Endothelial cell of umbilical vein (primary cell): ENCODE measurements at regions not wholly inside any gene's neighbourhood (a gene's known extent, or its start where the extent isn't known, plus 50 kb on each side); places are given as distances from the start of the nearest gene placed in this dataset.

Source experiments
- BruUV-seq: library from RNA; stranded (reverse); fragments of 400-500 nt; replicated peaks from 2 replicates; lab custom pipeline; 2021; lab: Mats Ljungman, UMichigan
- CTCF ChIA-PET: fragments of 300-600, 350-600 bp; sonication (Branson Sonifier 250); formaldehyde crosslinking; loops from one replicate; lab custom pipeline; 2021; ENCODE audit warnings: antibody characterized with exemption, inconsistent platforms; lab: Charles Lee
- POLR2A ChIA-PET: fragments of 300-600, 350-600 bp; sonication (Branson Sonifier 250); formaldehyde crosslinking; loops from one replicate; lab custom pipeline; 2021; ENCODE audit warnings: antibody characterized with exemption, inconsistent platforms; lab: Charles Lee
- DNase-seq: peaks from one replicate; pipeline ENCODE4 v3.0.0-alpha.2; 2011; ENCODE audit warnings: low read depth, low spot score
- FAIRE-seq: peaks from 2 replicates; lab custom pipeline; 2011; peaks lifted over from hg19 to GRCh38; lab: Jason Lieb, UNC
- H2AFZ ChIP-seq: 2 replicates; pipeline ENCODE4 v1.6.0; 2012; ENCODE audit warnings: low read depth, low read length, control low read depth, inconsistent platforms
- H3K27ac ChIP-seq: 2 replicates; pipeline ENCODE4 v1.5.1; 2011; ENCODE audit warnings: low read depth, mild to moderate bottlenecking, control low read depth, low read length, moderate library complexity; ENCODE audit not compliant: insufficient read depth
- H3K27me3 ChIP-seq, 2 experiments: 2 replicates each; pipeline versions ENCODE4 v1.6.0 to v1.6.1; 2011; ENCODE audit warnings: low read length in 2 of 2, mixed read lengths in 1 of 2; ENCODE audit not compliant: control insufficient read depth in 2 of 2, insufficient read depth in 2 of 2
- H3K36me3 ChIP-seq, 2 experiments: 2 replicates in 1 of 2; 3 replicates in 1 of 2; pipeline ENCODE4 v1.5.1; 2011; ENCODE audit warnings: low read length in 2 of 2, mild to moderate bottlenecking in 1 of 2, moderate library complexity in 1 of 2; ENCODE audit not compliant: control insufficient read depth in 2 of 2, insufficient read depth in 2 of 2; ENCODE audit errors: extremely low read depth in 1 of 2
- H3K4me1 ChIP-seq: 3 replicates; pipeline ENCODE4 v1.5.1; 2011; ENCODE audit warnings: mild to moderate bottlenecking, low read length; ENCODE audit not compliant: control insufficient read depth, insufficient read depth; ENCODE audit errors: extremely low read depth
- H3K4me2 ChIP-seq: 2 replicates; pipeline ENCODE4 v1.6.1; 2011; ENCODE audit warnings: low read length, control low read depth, mixed read lengths; ENCODE audit not compliant: insufficient read depth
- H3K4me3 ChIP-seq, 3 experiments: fragments of 200-600 bp in 1 of 3; sonication (generic), shearing (Covaris generic) in 1 of 3; replicated peaks in 1 of 3; 2 replicates each; pipeline ENCODE4 v1.5.1; 2011 to 2016; ENCODE audit warnings: control low read depth in 3 of 3, low read length in 3 of 3, mild to moderate bottlenecking in 2 of 3, inconsistent platforms in 1 of 3, low read depth in 1 of 3, moderate library complexity in 1 of 3; ENCODE audit not compliant: insufficient read depth in 1 of 3
- H3K79me2 ChIP-seq: 2 replicates; pipeline ENCODE4 v1.6.0; 2012; ENCODE audit warnings: low read length, inconsistent platforms; ENCODE audit not compliant: control insufficient read depth, insufficient read depth
- H3K9ac ChIP-seq: replicated peaks from 2 replicates; pipeline ENCODE3; 2011; ENCODE audit warnings: low read length, control low read depth; ENCODE audit not compliant: insufficient read depth; ENCODE audit errors: extremely low read depth
- H3K9me1 ChIP-seq: replicated peaks from 3 replicates; pipeline ENCODE4 v1.6.0; 2011; ENCODE audit warnings: mild to moderate bottlenecking, low read length; ENCODE audit not compliant: control insufficient read depth, insufficient read depth; ENCODE audit errors: extremely low read depth
- H3K9me3 ChIP-seq: replicated peaks from 2 replicates; pipeline ENCODE4 v1.5.1; 2012; ENCODE audit warnings: low read length, inconsistent platforms; ENCODE audit not compliant: control insufficient read depth, insufficient read depth
- H4K20me1 ChIP-seq: replicated peaks from 2 replicates; pipeline ENCODE3; 2011; ENCODE audit warnings: mild to moderate bottlenecking, low read length; ENCODE audit not compliant: control insufficient read depth, insufficient read depth; ENCODE audit errors: extremely low read depth
- EZH2 ChIP-seq: IDR thresholded peaks from 2 replicates; pipeline ENCODE4 v1.6.1; 2012; ENCODE audit warnings: borderline replicate concordance, low read depth, mild to moderate bottlenecking, moderate library complexity, low read length, inconsistent platforms; ENCODE audit not compliant: severe bottlenecking
- FOS ChIP-seq: IDR thresholded peaks from 2 replicates; pipeline ENCODE4 v1.6.1; 2011; ENCODE audit warnings: mild to moderate bottlenecking, low read length, moderate library complexity, borderline replicate concordance; ENCODE audit not compliant: insufficient read depth
- GATA2 ChIP-seq: IDR thresholded peaks from 2 replicates; pipeline ENCODE4 v1.7.0; 2011; ENCODE audit warnings: low read depth, mild to moderate bottlenecking, moderate library complexity, mixed read lengths, low read length; ENCODE audit not compliant: insufficient read length, insufficient read depth
- JUN ChIP-seq: IDR thresholded peaks from 2 replicates; pipeline ENCODE4 v1.6.1; 2011; ENCODE audit warnings: borderline replicate concordance, low read depth; ENCODE audit not compliant: insufficient read length, insufficient read depth
- MYC ChIP-seq: IDR thresholded peaks from one replicate; pipeline ENCODE4 v1.6.1; 2011; ENCODE audit warnings: mild to moderate bottlenecking, low read depth, low read length
- POLR2A ChIP-seq: IDR thresholded peaks from 2 replicates; pipeline ENCODE4 v1.6.1; 2012; ENCODE audit warnings: low read depth, mild to moderate bottlenecking, control low read depth, low read length
- POLR2AphosphoS5 ChIP-seq: IDR thresholded peaks from 2 replicates; pipeline ENCODE4 v1.6.1; 2012; ENCODE audit warnings: low read depth, mild to moderate bottlenecking, control low read depth, low read length, moderate library complexity; ENCODE audit not compliant: insufficient read depth
- dilution Hi-C: fragments of 300-500 bp; cut with MboI; formaldehyde crosslinking; loops from one replicate; pipeline ENCODE4 v1.15.0; 2019; ENCODE audit warnings: low sequenced_read_pairs; ENCODE audit not compliant: extremely low pct_ligation_motif_present
- intact Hi-C: fragments of 100-400 bp; cut with micrococcal nuclease; formaldehyde crosslinking; loops from one replicate; pipeline ENCODE4 v1.10.0; 2022
- TF ChIP-seq, protein P1 (sequence below), 2 donors: IDR thresholded peaks; 1 replicate in 1 of 2; 2 replicates in 1 of 2; pipeline ENCODE4 v1.5.1; 2011; ENCODE audit warnings: low read length in 2 of 2, mild to moderate bottlenecking in 2 of 2, moderate library complexity in 2 of 2, control low read depth in 1 of 2, inconsistent platforms in 1 of 2, low read depth in 1 of 2; ENCODE audit not compliant: insufficient read depth in 1 of 2; ENCODE audit errors: extremely low read depth in 1 of 2
- TF ChIP-seq, protein P2 (sequence below): IDR thresholded peaks from 2 replicates; pipeline ENCODE4 v1.6.1; 2011; ENCODE audit not compliant: insufficient read depth, insufficient read length

DNA sequence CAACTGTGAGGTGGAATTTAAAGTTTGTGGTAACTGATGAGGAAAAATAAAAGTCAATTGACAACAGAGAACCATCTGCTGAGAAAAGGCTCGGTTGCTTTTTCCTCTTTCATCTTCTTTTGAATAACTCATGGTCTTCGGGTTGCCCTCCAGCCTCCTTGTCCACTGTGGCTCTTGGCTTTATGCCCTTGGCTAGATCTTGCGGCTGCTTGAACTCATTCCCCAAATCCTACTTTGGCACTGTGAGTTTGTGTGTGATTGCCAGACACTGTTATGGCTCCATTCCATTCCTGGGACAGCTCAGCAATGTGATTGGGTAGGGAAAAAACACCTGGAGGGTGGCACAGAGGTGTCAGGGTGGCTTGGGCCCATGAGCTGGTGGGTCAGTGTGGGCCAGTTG is 387.4 kb downstream of the DLEU7 start:
- H3K9ac ChIP-seq: no peak overlapping the region
- no peaks in the 10 kb centered on the region for H4K20me1 ChIP-seq
- H3K79me2 ChIP-seq: no peaks in the 10 kb centered on the region
- FAIRE-seq (no peak), DNase-seq (no peak)
- H3K4me1 ChIP-seq: no peaks in the 10 kb centered on the region
- no peak overlapping the region for H3K27ac ChIP-seq
- POLR2A ChIA-PET: no interaction called here
- no peaks in the 10 kb centered on the region for H3K27me3 ChIP-seq
- no TSS peak for BruUV-seq
- H3K9me3 ChIP-seq: no peaks in the 10 kb centered on the region
- no peaks in the 10 kb centered on the region for H3K9me1 ChIP-seq
- H2AFZ ChIP-seq: no peak overlapping the region
- no peak overlapping the region for H3K4me3 ChIP-seq
- intact Hi-C loops (no loop called here), dilution Hi-C loops (no loop called here)
- no peak overlapping the region for H3K4me2 ChIP-seq
- TF ChIP-seq GATA2 (no peak), JUN (no peak), MYC (no peak), POLR2A (no peak), FOS (no peak), EZH2 (no peak), POLR2AphosphoS5 (no peak)
- TF ChIP-seq, protein P1, sequence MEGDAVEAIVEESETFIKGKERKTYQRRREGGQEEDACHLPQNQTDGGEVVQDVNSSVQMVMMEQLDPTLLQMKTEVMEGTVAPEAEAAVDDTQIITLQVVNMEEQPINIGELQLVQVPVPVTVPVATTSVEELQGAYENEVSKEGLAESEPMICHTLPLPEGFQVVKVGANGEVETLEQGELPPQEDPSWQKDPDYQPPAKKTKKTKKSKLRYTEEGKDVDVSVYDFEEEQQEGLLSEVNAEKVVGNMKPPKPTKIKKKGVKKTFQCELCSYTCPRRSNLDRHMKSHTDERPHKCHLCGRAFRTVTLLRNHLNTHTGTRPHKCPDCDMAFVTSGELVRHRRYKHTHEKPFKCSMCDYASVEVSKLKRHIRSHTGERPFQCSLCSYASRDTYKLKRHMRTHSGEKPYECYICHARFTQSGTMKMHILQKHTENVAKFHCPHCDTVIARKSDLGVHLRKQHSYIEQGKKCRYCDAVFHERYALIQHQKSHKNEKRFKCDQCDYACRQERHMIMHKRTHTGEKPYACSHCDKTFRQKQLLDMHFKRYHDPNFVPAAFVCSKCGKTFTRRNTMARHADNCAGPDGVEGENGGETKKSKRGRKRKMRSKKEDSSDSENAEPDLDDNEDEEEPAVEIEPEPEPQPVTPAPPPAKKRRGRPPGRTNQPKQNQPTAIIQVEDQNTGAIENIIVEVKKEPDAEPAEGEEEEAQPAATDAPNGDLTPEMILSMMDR (IDR thresholded peaks at IDR 0.05; ENCODE audit: extremely low read depth in 1 of 2, insufficient read depth in 1 of 2, low read depth in 1 of 2, low read length in 2 of 2): no peak
- TF ChIP-seq, protein P2, sequence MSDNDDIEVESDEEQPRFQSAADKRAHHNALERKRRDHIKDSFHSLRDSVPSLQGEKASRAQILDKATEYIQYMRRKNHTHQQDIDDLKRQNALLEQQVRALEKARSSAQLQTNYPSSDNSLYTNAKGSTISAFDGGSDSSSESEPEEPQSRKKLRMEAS: no peak
- CTCF ChIA-PET: no interaction called here
- H3K36me3 ChIP-seq: no peaks in the 10 kb centered on the region
